DMS153 treated with DMSO at 0.1 percent for 48 hours (cell line): ENCODE measurements at regions not wholly inside any gene's neighbourhood (a gene's known extent, or its start where the extent isn't known, plus 50 kb on each side); places are given as distances from the start of the nearest gene placed in this dataset.
A peak's percentile ranks its signal among the peaks of the same experiment; 100 is the strongest.

Experiments used
- DNase-seq: peaks from one replicate; lab custom pipeline; 2025; ENCODE audit not compliant: unreplicated experiment; lab: John Stamatoyannopoulos, UW

GRCh38 chr20:23153696-23154341 lies 67.7 kb upstream of the CD93 start:
- DNase-seq, result no peak

- DNase-seq, result no peak
Measured at GRCh38 chr20:23152902-23153301, 66.8 kb upstream of the CD93 start.

GRCh38 chr20:23152308-23152892 lies 66.3 kb upstream of the CD93 start:
- no peak for DNase-seq

- DNase-seq, result no peak
Measured at GRCh38 chr20:23151885-23152284, 65.8 kb upstream of the CD93 start.

- no peak for DNase-seq
Measured at GRCh38 chr20:23151008-23151703, 65.0 kb upstream of the CD93 start.

- no peak for DNase-seq
Measured at GRCh38 chr20:23150304-23151007, 64.3 kb upstream of the CD93 start.

- DNase-seq, result no peak
Measured at GRCh38 chr20:23149623-23150279, 63.6 kb upstream of the CD93 start.

- DNase-seq, result no peak
Measured at GRCh38 chr20:23148731-23149570, 62.8 kb upstream of the CD93 start.

- DNase-seq, result no peak
Measured at GRCh38 chr20:23147964-23148730, 62.0 kb upstream of the CD93 start.

GRCh38 chr20:23147647-23147963 lies 61.5 kb upstream of the CD93 start:
- no peak for DNase-seq

- no peak for DNase-seq
Measured at GRCh38 chr20:23146857-23147637, 60.9 kb upstream of the CD93 start.

- no peak for DNase-seq
Measured at GRCh38 chr20:23146181-23146580, 60.1 kb upstream of the CD93 start.

GRCh38 chr20:23145281-23145700 lies 59.2 kb upstream of the CD93 start:
- DNase-seq, result no peak

- no peak for DNase-seq
Measured at GRCh38 chr20:23144856-23145255, 58.7 kb upstream of the CD93 start.

- no peak for DNase-seq
Measured at GRCh38 chr20:23143986-23144690, 58.0 kb upstream of the CD93 start.

GRCh38 chr20:23143098-23143497 lies 57.0 kb upstream of the CD93 start:
- DNase-seq, result peak; percentile 25

- DNase-seq, result no peak
Measured at GRCh38 chr20:23142162-23143050, 56.3 kb upstream of the CD93 start.
